ENCODE measurements at regions not wholly inside any gene's neighbourhood (a gene's known extent, or its start where the extent isn't known, plus 50 kb on each side); places are given as distances from the start of the nearest gene placed in this dataset.
"Not testable (repeated sequence)": the region's sequence is repeated elsewhere in the genome, so short reads cannot be mapped to it uniquely, and the experiment has no call there.

DNA sequence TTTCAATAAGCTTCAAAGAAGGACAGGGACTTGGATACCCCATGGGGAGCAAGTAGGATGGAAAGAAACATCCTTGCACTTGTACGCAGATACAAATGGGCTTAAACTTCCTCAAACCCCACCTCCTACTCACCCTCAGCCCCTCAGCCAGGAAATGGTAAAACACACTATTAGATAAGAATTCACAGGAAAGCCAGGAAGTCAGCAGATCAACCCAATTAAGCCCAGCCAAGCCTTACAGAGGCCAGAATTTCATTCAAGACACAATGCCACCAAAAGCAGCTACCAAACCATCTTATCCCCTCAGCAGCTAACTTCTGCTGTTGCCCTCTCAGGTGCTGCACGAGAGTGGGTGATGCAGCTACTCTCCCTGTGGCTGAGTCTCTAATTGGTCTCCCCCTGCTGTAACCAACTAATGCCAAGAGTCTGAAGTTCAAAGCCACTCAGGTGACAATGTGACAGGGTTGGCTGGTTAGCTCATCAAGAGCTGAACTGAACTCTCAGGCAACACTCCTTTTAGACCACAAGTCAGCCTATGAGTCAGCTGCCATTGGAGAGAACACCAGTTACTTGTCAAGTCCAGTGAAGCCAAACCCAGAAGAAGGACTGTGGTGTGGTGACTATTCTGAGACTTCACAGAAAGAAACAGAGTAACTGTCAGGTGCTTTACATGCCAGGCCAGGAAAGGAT lies 201.9 kb downstream of the ZNF608 start:
- no peak overlapping the region for H3K4me3 Mint-ChIP-seq
- H3K27ac Mint-ChIP-seq = no peak overlapping the region
- no peaks in the 10 kb centered on the region for H3K4me1 Mint-ChIP-seq
- H3K9me3 ChIP-seq (ENCODE audit: control insufficient read depth, low read length, poor library complexity, severe bottlenecking) = no peaks in the 10 kb centered on the region
- DNase-seq (no peak), ATAC-seq (no peak)
- no peaks in the 10 kb centered on the region for H3K36me3 Mint-ChIP-seq (ENCODE audit: low read depth)
- no peaks in the 10 kb centered on the region for H3K27me3 Mint-ChIP-seq

DNA sequence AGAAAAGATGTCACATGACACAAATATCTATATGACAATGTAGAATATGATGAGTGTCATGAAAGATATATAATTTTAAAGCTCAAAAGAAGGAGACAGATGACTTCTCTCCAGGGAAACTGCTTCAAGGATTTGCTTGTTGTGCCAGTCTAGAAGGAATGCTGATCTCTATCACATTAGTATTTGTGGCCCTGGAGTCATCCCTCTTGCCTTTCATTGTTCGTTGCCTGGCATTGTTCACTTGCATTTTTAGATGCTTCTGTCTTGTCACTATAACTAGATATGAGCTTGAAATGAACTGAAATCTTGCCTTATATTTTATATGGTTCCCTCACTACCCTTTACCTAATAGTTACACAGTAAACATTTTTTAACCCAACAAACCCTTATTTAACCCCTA lies 207.5 kb downstream of the ZNF608 start:
- no peak for ATAC-seq
- DNase-seq = no peak
- no peaks in the 10 kb centered on the region for H3K9me3 ChIP-seq (ENCODE audit: control insufficient read depth, low read length, poor library complexity, severe bottlenecking)
- Mint-ChIP-seq H3K4me3 (no peak overlapping the region), H3K27ac (no peak overlapping the region), H3K27me3 (no peaks in the 10 kb centered on the region), H3K4me1 (no peaks in the 10 kb centered on the region), H3K36me3 (ENCODE audit: low read depth) (no peaks in the 10 kb centered on the region)

- no peaks in the 10 kb centered on the region for H3K4me1 Mint-ChIP-seq
- no peaks in the 10 kb centered on the region for H3K36me3 Mint-ChIP-seq (ENCODE audit: low read depth)
- ATAC-seq (no peak), DNase-seq (no peak)
- no peaks in the 10 kb centered on the region for H3K9me3 ChIP-seq (ENCODE audit: control insufficient read depth, low read length, poor library complexity, severe bottlenecking)
- no peak overlapping the region for H3K27ac Mint-ChIP-seq
- no peaks in the 10 kb centered on the region for H3K27me3 Mint-ChIP-seq
- no peak overlapping the region for H3K4me3 Mint-ChIP-seq
Measured at GRCh38 chr5:124538191-124538590, 208.2 kb downstream of the ZNF608 start.

DNA sequence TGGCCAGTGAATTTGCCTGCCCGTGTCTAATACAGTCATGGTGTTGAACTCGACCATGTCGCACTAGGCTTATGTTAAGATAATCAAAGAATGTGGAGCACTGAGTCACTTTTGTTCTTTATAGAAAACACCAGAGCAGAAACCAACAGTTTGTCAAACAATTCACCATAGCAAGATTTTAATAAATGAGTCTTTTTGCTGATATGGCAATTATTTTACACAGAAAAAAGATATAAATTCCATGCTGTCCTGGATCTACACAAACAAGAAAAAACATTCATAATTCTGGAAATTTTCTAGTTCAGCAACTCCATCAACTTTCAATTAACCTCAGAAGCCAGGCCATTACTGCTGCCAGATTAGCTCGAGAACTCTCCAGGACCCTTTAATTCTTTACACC lies 208.9 kb downstream of the ZNF608 start:
- H3K36me3 Mint-ChIP-seq (ENCODE audit: low read depth) = no peaks in the 10 kb centered on the region
- DNase-seq = no peak
- no peak overlapping the region for H3K27ac Mint-ChIP-seq
- no peak for ATAC-seq
- H3K9me3 ChIP-seq (ENCODE audit: control insufficient read depth, low read length, poor library complexity, severe bottlenecking) = no peaks in the 10 kb centered on the region
- H3K27me3 Mint-ChIP-seq = no peaks in the 10 kb centered on the region
- H3K4me3 Mint-ChIP-seq = no peak overlapping the region
- H3K4me1 Mint-ChIP-seq = no peaks in the 10 kb centered on the region

DNA sequence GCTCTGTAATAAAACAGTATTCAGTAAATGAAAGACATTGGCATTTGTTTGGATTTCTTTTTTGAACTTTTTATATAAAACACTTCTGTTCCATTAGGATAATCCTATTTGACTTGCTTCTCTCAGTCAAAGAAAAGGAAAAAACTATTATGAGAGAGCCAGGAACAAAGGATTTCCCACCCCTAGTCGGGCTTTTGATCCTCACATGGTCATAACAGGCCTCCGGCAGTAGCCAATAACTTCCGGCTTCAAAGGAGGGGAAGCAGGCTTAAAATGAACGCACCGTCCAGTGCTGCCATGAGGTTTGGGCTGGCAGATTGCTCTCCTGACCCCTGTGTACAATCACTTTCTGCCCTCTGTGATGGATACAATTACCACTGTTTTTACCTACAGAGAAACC lies 209.3 kb downstream of the ZNF608 start:
- DNase-seq (no peak), ATAC-seq (no peak)
- Mint-ChIP-seq H3K4me1 (no peaks in the 10 kb centered on the region), H3K36me3 (ENCODE audit: low read depth) (no peaks in the 10 kb centered on the region), H3K4me3 (no peak overlapping the region), H3K27ac (no peak overlapping the region), H3K27me3 (no peaks in the 10 kb centered on the region)
- H3K9me3 ChIP-seq (ENCODE audit: control insufficient read depth, low read length, poor library complexity, severe bottlenecking) = no peaks in the 10 kb centered on the region

- H3K36me3 Mint-ChIP-seq (ENCODE audit: low read depth) = no peaks in the 10 kb centered on the region
- no peaks in the 10 kb centered on the region for H3K4me1 Mint-ChIP-seq
- no peaks in the 10 kb centered on the region for H3K9me3 ChIP-seq (ENCODE audit: control insufficient read depth, low read length, poor library complexity, severe bottlenecking)
- no peaks in the 10 kb centered on the region for H3K27me3 Mint-ChIP-seq
- ATAC-seq (no peak), DNase-seq (no peak)
- H3K27ac Mint-ChIP-seq = no peak overlapping the region
- no peak overlapping the region for H3K4me3 Mint-ChIP-seq
Measured at GRCh38 chr5:124536333-124536732, 210.1 kb downstream of the ZNF608 start.

DNA sequence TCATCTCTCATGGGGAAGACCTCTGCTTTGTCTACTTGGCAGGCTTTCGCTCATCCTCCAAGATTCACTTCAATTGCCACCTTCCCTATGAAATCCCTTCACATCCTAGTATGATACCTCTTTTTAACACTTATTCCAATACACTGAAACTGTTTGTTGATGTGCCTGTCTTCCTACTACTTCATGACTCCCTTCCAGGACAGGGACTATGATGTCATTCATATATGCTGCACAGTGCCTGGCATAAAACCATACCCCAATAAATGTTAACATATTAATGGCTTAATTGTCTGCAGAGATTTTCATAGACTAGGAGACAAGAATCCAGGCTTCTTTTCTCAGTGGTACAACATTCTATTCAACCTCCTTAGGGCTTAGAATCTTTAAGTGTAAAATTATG lies 215.5 kb downstream of the ZNF608 start:
- H3K4me3 Mint-ChIP-seq = no peak overlapping the region
- no peaks in the 10 kb centered on the region for H3K4me1 Mint-ChIP-seq
- H3K27me3 Mint-ChIP-seq = no peaks in the 10 kb centered on the region
- H3K27ac Mint-ChIP-seq = no peak overlapping the region
- no peak for DNase-seq
- no peaks in the 10 kb centered on the region for H3K36me3 Mint-ChIP-seq (ENCODE audit: low read depth)
- H3K9me3 ChIP-seq (ENCODE audit: control insufficient read depth, low read length, poor library complexity, severe bottlenecking) = no peaks in the 10 kb centered on the region
- no peak for ATAC-seq

- H3K4me3 Mint-ChIP-seq = no peak overlapping the region
- H3K27me3 Mint-ChIP-seq = no peaks in the 10 kb centered on the region
- ATAC-seq (no peak), DNase-seq (no peak)
- H3K4me1 Mint-ChIP-seq = no peaks in the 10 kb centered on the region
- H3K36me3 Mint-ChIP-seq (ENCODE audit: low read depth) = no peaks in the 10 kb centered on the region
- H3K27ac Mint-ChIP-seq = no peak overlapping the region
- H3K9me3 ChIP-seq (ENCODE audit: control insufficient read depth, low read length, poor library complexity, severe bottlenecking) = no peaks in the 10 kb centered on the region
Measured at GRCh38 chr5:124528838-124529237, 217.6 kb downstream of the ZNF608 start.

- Mint-ChIP-seq H3K27ac (no peak overlapping the region), H3K36me3 (ENCODE audit: low read depth) (no peaks in the 10 kb centered on the region), H3K27me3 (no peaks in the 10 kb centered on the region), H3K4me3 (no peak overlapping the region), H3K4me1 (no peaks in the 10 kb centered on the region)
- no peak for ATAC-seq
- H3K9me3 ChIP-seq (ENCODE audit: control insufficient read depth, low read length, poor library complexity, severe bottlenecking) = no peaks in the 10 kb centered on the region
- no peak for DNase-seq
Measured at GRCh38 chr5:124527220-124527991, 219.0 kb downstream of the ZNF608 start.

DNA sequence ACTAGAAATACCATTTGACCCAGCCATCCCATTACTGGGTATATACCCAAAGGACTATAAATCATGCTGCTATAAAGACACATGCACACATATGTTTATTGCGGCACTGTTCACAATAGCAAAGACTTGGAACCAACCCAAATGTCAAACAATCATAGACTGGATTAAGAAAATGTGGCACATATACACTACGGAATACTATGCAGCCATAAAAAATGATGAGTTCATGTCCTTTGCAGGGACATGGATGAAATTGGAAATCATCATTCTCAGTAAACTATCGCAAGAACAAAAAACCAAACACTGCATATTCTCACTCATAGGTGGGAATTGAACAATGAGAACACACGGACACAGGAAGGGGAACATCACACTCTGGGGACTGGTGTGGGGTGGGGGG lies 220.4 kb downstream of the ZNF608 start:
- not testable (repeated sequence) for H3K4me3 Mint-ChIP-seq; ATAC-seq; DNase-seq; H3K4me1 Mint-ChIP-seq; H3K36me3 Mint-ChIP-seq (ENCODE audit: low read depth); H3K27me3 Mint-ChIP-seq; H3K9me3 ChIP-seq (ENCODE audit: control insufficient read depth, low read length, poor library complexity, severe bottlenecking); H3K27ac Mint-ChIP-seq

DNA sequence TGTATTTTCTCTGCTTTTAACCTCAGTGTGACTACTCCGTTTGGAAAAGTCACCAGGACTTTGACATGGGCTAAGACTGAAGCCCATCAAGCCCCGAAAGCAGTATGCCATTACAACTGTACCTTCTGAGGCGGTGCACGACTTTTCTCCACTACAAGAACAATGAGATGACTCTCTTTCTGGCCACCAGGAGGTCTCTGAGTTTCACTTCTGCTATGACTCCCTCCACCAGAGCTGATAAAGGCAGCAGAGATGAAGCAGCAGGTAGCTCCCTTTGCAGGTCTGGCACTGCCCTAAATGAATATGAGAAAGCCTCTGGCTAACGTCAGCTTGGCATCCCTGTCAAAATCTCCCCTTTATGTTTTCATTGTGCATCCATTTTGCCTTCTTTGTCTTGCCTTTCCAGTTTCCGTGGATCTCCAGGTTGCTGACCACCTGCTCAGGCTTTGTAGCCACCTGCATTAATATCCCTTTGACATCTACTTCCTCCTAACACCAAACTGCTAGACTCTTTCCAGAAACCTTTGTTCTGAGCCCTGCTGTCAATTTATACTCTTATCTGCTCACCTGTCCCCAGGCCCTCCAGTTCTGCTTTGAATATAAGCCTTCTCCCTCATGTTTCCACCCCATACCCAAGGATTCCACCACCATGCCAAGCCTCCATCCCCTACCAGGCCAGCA lies 221.7 kb downstream of the ZNF608 start:
- H3K36me3 Mint-ChIP-seq (ENCODE audit: low read depth) = no peaks in the 10 kb centered on the region
- no peak overlapping the region for H3K27ac Mint-ChIP-seq
- no peaks in the 10 kb centered on the region for H3K9me3 ChIP-seq (ENCODE audit: control insufficient read depth, low read length, poor library complexity, severe bottlenecking)
- no peaks in the 10 kb centered on the region for H3K27me3 Mint-ChIP-seq
- H3K4me3 Mint-ChIP-seq = no peak overlapping the region
- no peak for ATAC-seq
- H3K4me1 Mint-ChIP-seq = no peaks in the 10 kb centered on the region
- no peak for DNase-seq

DNA sequence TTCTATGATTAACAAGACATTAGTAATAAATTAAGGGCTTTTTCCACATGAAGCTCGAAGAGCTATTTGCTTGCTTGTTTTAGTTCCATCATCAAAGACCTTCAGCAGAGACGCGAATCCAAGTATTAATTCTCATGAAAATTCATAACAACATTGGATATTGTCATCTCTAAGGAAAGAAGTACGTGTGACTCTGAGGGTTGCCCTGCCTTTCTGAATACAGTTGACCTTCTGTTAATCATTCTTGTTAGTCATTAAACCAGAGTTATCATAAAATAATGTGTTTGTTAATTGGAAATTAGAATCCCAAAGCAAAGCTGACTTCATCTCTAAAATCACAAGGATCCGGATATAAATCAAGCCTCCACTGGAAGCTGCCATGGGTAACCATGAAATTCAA lies 222.5 kb downstream of the ZNF608 start:
- DNase-seq = no peak
- H3K36me3 Mint-ChIP-seq (ENCODE audit: low read depth) = no peaks in the 10 kb centered on the region
- H3K9me3 ChIP-seq (ENCODE audit: control insufficient read depth, low read length, poor library complexity, severe bottlenecking) = no peaks in the 10 kb centered on the region
- ATAC-seq = no peak
- H3K27me3 Mint-ChIP-seq = no peaks in the 10 kb centered on the region
- no peak overlapping the region for H3K4me3 Mint-ChIP-seq
- H3K27ac Mint-ChIP-seq = no peak overlapping the region
- no peaks in the 10 kb centered on the region for H3K4me1 Mint-ChIP-seq

GRCh38 chr5:124522992-124523391 lies 223.4 kb downstream of the ZNF608 start:
- no peaks in the 10 kb centered on the region for H3K36me3 Mint-ChIP-seq (ENCODE audit: low read depth)
- no peak overlapping the region for H3K4me3 Mint-ChIP-seq
- DNase-seq (no peak), ATAC-seq (no peak)
- H3K4me1 Mint-ChIP-seq = no peaks in the 10 kb centered on the region
- no peaks in the 10 kb centered on the region for H3K9me3 ChIP-seq (ENCODE audit: control insufficient read depth, low read length, poor library complexity, severe bottlenecking)
- H3K27me3 Mint-ChIP-seq = no peaks in the 10 kb centered on the region
- H3K27ac Mint-ChIP-seq = no peak overlapping the region
